Breast epithelium (tissue), 4 donors: ENCODE measurements at regions not wholly inside any gene's neighbourhood (a gene's known extent, or its start where the extent isn't known, plus 50 kb on each side); places are given as distances from the start of the nearest gene placed in this dataset.

Source experiments
- DNase-seq, 2 donors: peaks; one replicate each; pipeline ENCODE4 v3.0.0-alpha.2; 2019; ENCODE audit warnings: low spot score in 2 of 2
- H3K27ac ChIP-seq, 2 donors: fragments of 200-600 bp; sonication (generic) in 1 of 2; one replicate each; pipeline ENCODE4 v1.5.1; 2016 to 2019; ENCODE audit warnings: mild to moderate bottlenecking in 1 of 2
- H3K27me3 ChIP-seq, 2 donors: fragments of 200-600 bp; sonication (generic) in 1 of 2; one replicate each; pipeline versions ENCODE4 v1.5.1 to v1.6.0; 2017 to 2019; ENCODE audit warnings: control low read depth in 1 of 2, mild to moderate bottlenecking in 1 of 2
- H3K36me3 ChIP-seq: fragments of 200-600 bp; one replicate; pipeline ENCODE4 v1.5.1; 2019
- H3K4me1 ChIP-seq, 2 donors: fragments of 200-600 bp; sonication (generic); one replicate each; pipeline ENCODE4 v1.5.1; 2016 to 2019; ENCODE audit warnings: control low read depth in 1 of 2
- H3K4me3 ChIP-seq, 3 donors: fragments of 200-600 bp; sonication (generic); 1 replicate in 2 of 3; 2 replicates in 1 of 3; pipeline ENCODE4 v1.5.1; 2016 to 2019; ENCODE audit warnings: mild to moderate bottlenecking in 3 of 3, moderate library complexity in 2 of 3
- H3K9me3 ChIP-seq, 2 donors: fragments of 200-600 bp; sonication (generic) in 1 of 2; one replicate each; pipeline ENCODE4 v1.5.1; 2016 to 2019; ENCODE audit warnings: control low read depth in 1 of 2
- CTCF ChIP-seq, 3 donors: fragments of 450-650 bp; IDR thresholded peaks; one replicate each; pipeline ENCODE4 v1.5.1; 2016 to 2017; ENCODE audit warnings: antibody characterized with exemption in 3 of 3, mild to moderate bottlenecking in 3 of 3, moderate library complexity in 3 of 3
- POLR2A ChIP-seq: fragments of 450-650 bp; IDR thresholded peaks from one replicate; pipeline ENCODE4 v1.6.1; 2016; ENCODE audit warnings: antibody characterized with exemption, mild to moderate bottlenecking, moderate library complexity
- POLR2AphosphoS5 ChIP-seq, 3 donors: sonication (generic); formaldehyde crosslinking; IDR thresholded peaks; one replicate each; pipeline ENCODE4 v1.6.1; 2017; ENCODE audit warnings: antibody characterized with exemption in 3 of 3
- intact Hi-C: fragments of 100-400 bp; cut with DNase I; formaldehyde crosslinking; loops from one replicate; pipeline ENCODE4 v1.15.1; 2023; ENCODE audit warnings: low total_unique reads

GRCh38 chr5:145502906-145503305 is 332.2 kb downstream of the PRELID2 start:
- no peaks in the 10 kb centered on the region for H3K36me3 ChIP-seq
- DNase-seq: no peak
- no peaks in the 10 kb centered on the region for H3K4me1 ChIP-seq
- H3K27me3 ChIP-seq: no peaks in the 10 kb centered on the region
- H3K27ac ChIP-seq: no peak overlapping the region
- intact Hi-C loops: no loop called here
- no peaks in the 10 kb centered on the region for H3K9me3 ChIP-seq
- TF ChIP-seq POLR2A (no peak), POLR2AphosphoS5 (IDR thresholded peaks at IDR 0.05) (no peak), CTCF (IDR thresholded peaks at IDR 0.05) (no peak)
- H3K4me3 ChIP-seq: no peak overlapping the region

- intact Hi-C loops: no loop called here
- no peak for DNase-seq
- TF ChIP-seq POLR2AphosphoS5 (IDR thresholded peaks at IDR 0.05) (no peak), CTCF (IDR thresholded peaks at IDR 0.05) (no peak), POLR2A (no peak)
Measured at GRCh38 chr5:145500710-145501109, 334.4 kb downstream of the PRELID2 start.

GRCh38 chr5:145499483-145499882 is 335.7 kb downstream of the PRELID2 start:
- H3K4me1 ChIP-seq: no peaks in the 10 kb centered on the region
- intact Hi-C loops: no loop called here
- no peaks in the 10 kb centered on the region for H3K9me3 ChIP-seq
- no peak overlapping the region for H3K4me3 ChIP-seq
- no peaks in the 10 kb centered on the region for H3K36me3 ChIP-seq
- H3K27ac ChIP-seq: no peak overlapping the region
- no peaks in the 10 kb centered on the region for H3K27me3 ChIP-seq
- TF ChIP-seq POLR2AphosphoS5 (IDR thresholded peaks at IDR 0.05) (no peak), CTCF (IDR thresholded peaks at IDR 0.05) (no peak), POLR2A (no peak)
- DNase-seq: no peak

More at GRCh38 chr5:145500710-145501109, 334.4 kb downstream of the PRELID2 start:
- Histone ChIP-seq H3K4me3 (no peak overlapping the region), H3K27ac (no peak overlapping the region), H3K36me3 (no peaks in the 10 kb centered on the region), H3K4me1 (no peaks in the 10 kb centered on the region), H3K27me3 (no peaks in the 10 kb centered on the region), H3K9me3 (no peaks in the 10 kb centered on the region)

- Histone ChIP-seq H3K27ac (no peak overlapping the region), H3K36me3 (no peaks in the 10 kb centered on the region), H3K4me1 (no peaks in the 10 kb centered on the region), H3K27me3 (no peaks in the 10 kb centered on the region), H3K4me3 (no peak overlapping the region), H3K9me3 (no peaks in the 10 kb centered on the region)
- TF ChIP-seq POLR2A (no peak), CTCF (IDR thresholded peaks at IDR 0.05) (no peak), POLR2AphosphoS5 (IDR thresholded peaks at IDR 0.05) (no peak)
- intact Hi-C loops: no loop called here
- no peak for DNase-seq
Measured at GRCh38 chr5:145497052-145497451, 338.1 kb downstream of the PRELID2 start.

- no peaks in the 10 kb centered on the region for H3K4me1 ChIP-seq
- no peaks in the 10 kb centered on the region for H3K27me3 ChIP-seq
- no peaks in the 10 kb centered on the region for H3K9me3 ChIP-seq
- TF ChIP-seq POLR2AphosphoS5 (IDR thresholded peaks at IDR 0.05) (no peak), POLR2A (no peak), CTCF (IDR thresholded peaks at IDR 0.05) (no peak)
- DNase-seq: no peak
- H3K36me3 ChIP-seq: no peaks in the 10 kb centered on the region
- H3K4me3 ChIP-seq: no peak overlapping the region
- intact Hi-C loops: no loop called here
- H3K27ac ChIP-seq: no peak overlapping the region
Measured at GRCh38 chr5:145495741-145496140, 339.4 kb downstream of the PRELID2 start.
